Suprapubic skin (tissue), 4 donors: ENCODE measurements at regions not wholly inside any gene's neighbourhood (a gene's known extent, or its start where the extent isn't known, plus 50 kb on each side); places are given as distances from the start of the nearest gene placed in this dataset.

Source experiments
- EP300 ChIP-seq: sonication (generic); formaldehyde crosslinking; IDR thresholded peaks from one replicate; pipeline ENCODE4 v1.6.1; 2017; ENCODE audit warnings: antibody characterized with exemption
- POLR2A ChIP-seq, 2 donors: fragments of 450-650 bp; IDR thresholded peaks; one replicate each; pipeline ENCODE4 v1.6.1; 2017; ENCODE audit warnings: antibody characterized with exemption in 2 of 2, mild to moderate bottlenecking in 2 of 2, moderate library complexity in 2 of 2
- POLR2AphosphoS5 ChIP-seq, 3 donors: sonication (generic); formaldehyde crosslinking; IDR thresholded peaks; one replicate each; pipeline ENCODE4 v1.6.1; 2017; ENCODE audit warnings: antibody characterized with exemption in 3 of 3
- TF ChIP-seq, protein P1 (sequence below), 2 donors: fragments of 200-600 bp in 1 of 2; fragments of 450-650 bp in 1 of 2; sonication (generic) in 1 of 2; IDR thresholded peaks; one replicate each; pipeline ENCODE4 v1.5.1; 2016 to 2019; ENCODE audit warnings: antibody characterized with exemption in 2 of 2, mild to moderate bottlenecking in 1 of 2, moderate library complexity in 1 of 2

DNA sequence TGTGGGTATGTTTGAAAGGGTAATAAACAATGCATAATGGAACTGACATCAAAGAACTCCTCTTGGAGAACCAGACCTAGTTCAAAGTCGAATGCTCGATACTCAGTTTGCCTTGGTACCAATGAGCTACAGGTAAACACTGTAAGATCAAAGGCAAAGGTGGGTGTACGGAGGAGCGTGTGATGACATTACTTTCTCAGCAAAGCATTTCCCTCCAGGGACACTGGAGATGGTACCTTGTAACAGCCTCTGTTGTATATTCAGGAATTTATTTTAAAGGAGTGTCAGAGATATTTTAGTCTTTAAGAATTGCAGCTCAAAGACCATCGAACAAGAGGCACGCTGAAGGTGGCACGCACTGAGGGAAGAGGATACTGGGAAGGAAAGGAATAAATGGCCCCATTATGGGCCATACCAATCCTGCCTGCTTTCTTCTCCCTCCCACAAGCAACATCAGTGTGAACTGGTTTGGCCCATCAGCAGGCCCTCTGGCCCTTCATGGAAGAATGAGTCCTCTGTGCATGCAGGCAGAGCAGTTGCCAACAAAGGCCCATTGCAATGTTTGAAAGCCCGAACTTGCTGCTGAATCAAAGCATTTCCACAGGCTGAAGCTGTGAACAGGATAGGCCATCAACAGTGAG lies 410.2 kb downstream of the ACTL7B start:
- no peak for TF ChIP-seq POLR2A (IDR thresholded peaks at IDR 0.05)
- no peak for TF ChIP-seq POLR2AphosphoS5 (IDR thresholded peaks at IDR 0.05)
- TF ChIP-seq, protein P1, sequence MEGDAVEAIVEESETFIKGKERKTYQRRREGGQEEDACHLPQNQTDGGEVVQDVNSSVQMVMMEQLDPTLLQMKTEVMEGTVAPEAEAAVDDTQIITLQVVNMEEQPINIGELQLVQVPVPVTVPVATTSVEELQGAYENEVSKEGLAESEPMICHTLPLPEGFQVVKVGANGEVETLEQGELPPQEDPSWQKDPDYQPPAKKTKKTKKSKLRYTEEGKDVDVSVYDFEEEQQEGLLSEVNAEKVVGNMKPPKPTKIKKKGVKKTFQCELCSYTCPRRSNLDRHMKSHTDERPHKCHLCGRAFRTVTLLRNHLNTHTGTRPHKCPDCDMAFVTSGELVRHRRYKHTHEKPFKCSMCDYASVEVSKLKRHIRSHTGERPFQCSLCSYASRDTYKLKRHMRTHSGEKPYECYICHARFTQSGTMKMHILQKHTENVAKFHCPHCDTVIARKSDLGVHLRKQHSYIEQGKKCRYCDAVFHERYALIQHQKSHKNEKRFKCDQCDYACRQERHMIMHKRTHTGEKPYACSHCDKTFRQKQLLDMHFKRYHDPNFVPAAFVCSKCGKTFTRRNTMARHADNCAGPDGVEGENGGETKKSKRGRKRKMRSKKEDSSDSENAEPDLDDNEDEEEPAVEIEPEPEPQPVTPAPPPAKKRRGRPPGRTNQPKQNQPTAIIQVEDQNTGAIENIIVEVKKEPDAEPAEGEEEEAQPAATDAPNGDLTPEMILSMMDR (IDR thresholded peaks at IDR 0.05): no peak
- no peak for TF ChIP-seq EP300
